ENCODE measurements at regions not wholly inside any gene's neighbourhood (a gene's known extent, or its start where the extent isn't known, plus 50 kb on each side); places are given as distances from the start of the nearest gene placed in this dataset.

DNA sequence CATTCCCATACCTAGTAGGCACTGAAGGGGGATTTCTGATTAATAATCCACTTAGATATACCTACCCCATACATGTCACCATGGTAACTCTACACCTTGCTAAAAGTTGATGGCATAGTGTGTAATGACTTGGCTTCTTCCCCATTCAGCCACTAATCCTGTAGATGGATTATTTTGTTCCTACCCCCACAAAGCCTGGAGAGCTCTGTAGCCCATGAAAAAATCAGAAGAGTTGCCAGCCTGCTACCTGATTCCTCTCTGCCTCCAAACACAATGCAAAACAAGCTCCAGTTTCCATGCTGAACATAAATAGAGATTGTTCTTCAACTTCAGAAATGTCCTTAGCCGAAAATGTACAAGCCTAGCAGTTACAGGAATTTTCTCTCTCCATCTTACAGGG is 98.9 kb upstream of the PFN2 start:
- TF ChIP-seq EZH2 (IDR thresholded peaks at IDR 0.05; ENCODE audit: insufficient read depth, poor library complexity, severe bottlenecking) (no peak), EZH2phosphoT487 (IDR thresholded peaks at IDR 0.05; ENCODE audit: insufficient read depth, low read depth) (no peak)
- in situ Hi-C loops (cut with MboI): no loop called here
- Histone ChIP-seq H3K4me1 (ENCODE audit: insufficient read depth) (peaks cover 10% of the 10 kb centered on the region), H3K9me2 (ENCODE audit: insufficient read depth) (no peaks in the 10 kb centered on the region), H3K4me2 (ENCODE audit: unreplicated experiment) (no peak overlapping the region), H3K79me2 (ENCODE audit: insufficient read depth) (no peaks in the 10 kb centered on the region), H4K20me1 (ENCODE audit: insufficient read depth) (no peaks in the 10 kb centered on the region), H3K27ac (no peak overlapping the region), H3K9me3 (ENCODE audit: low read depth) (no peaks in the 10 kb centered on the region), H3K36me3 (ENCODE audit: low read depth) (no peaks in the 10 kb centered on the region), H2AFZ (no peak overlapping the region), H3K9ac (no peak overlapping the region), H3K4me3 (no peak overlapping the region), H3F3A (ENCODE audit: insufficient read depth) (no peaks in the 10 kb centered on the region), H3K27me3 (replicated peaks; ENCODE audit: insufficient read depth) (no peaks in the 10 kb centered on the region)
- 93 to 96% methylated on average over 1 of the region's 1 CpG for WGBS, 2 experiments (ENCODE audit: low coverage in 1 of 2, low lambda C conversion rate in 2 of 2, missing lambda C conversion rate in 2 of 2)
- no peak for DNase-seq

DNA sequence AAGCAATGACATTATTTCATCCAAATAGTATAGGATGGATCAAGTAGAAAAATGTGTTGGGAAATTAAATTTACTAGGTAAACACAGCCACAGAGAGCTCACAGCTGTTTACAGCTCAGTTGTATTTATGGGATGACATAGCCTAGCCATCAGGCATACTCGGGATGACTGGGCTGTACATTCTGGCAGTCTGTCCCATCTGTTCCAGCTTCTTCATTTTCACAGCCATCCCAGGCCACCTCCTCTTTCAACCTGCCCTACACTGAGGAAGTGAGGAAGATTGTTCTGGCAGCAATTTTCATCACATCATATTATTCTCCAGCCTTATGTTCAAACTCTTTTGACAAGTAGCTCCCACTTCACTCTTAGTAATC is 98.4 kb upstream of the PFN2 start:
- TF ChIP-seq EZH2 (IDR thresholded peaks at IDR 0.05; ENCODE audit: insufficient read depth, poor library complexity, severe bottlenecking) (no peak), EZH2phosphoT487 (IDR thresholded peaks at IDR 0.05; ENCODE audit: insufficient read depth, low read depth) (no peak)
- Histone ChIP-seq H3K27me3 (replicated peaks; ENCODE audit: insufficient read depth) (no peaks in the 10 kb centered on the region), H3K4me1 (ENCODE audit: insufficient read depth) (peaks cover 10% of the 10 kb centered on the region), H3K4me2 (ENCODE audit: unreplicated experiment) (no peak overlapping the region), H3K9me3 (ENCODE audit: low read depth) (no peaks in the 10 kb centered on the region), H3K36me3 (ENCODE audit: low read depth) (no peaks in the 10 kb centered on the region), H3K4me3 (no peak overlapping the region), H3K9ac (no peak overlapping the region), H3K27ac (no peak overlapping the region), H3F3A (ENCODE audit: insufficient read depth) (no peaks in the 10 kb centered on the region), H3K79me2 (ENCODE audit: insufficient read depth) (no peaks in the 10 kb centered on the region), H4K20me1 (ENCODE audit: insufficient read depth) (no peaks in the 10 kb centered on the region), H3K9me2 (ENCODE audit: insufficient read depth) (no peaks in the 10 kb centered on the region), H2AFZ (no peak overlapping the region)
- in situ Hi-C loops (cut with MboI): no loop called here
- no peak for DNase-seq
- 50 to 71% methylated on average over 1 of the region's 1 CpG for WGBS, 2 experiments (ENCODE audit: low coverage in 1 of 2, low lambda C conversion rate in 2 of 2, missing lambda C conversion rate in 2 of 2)

DNA sequence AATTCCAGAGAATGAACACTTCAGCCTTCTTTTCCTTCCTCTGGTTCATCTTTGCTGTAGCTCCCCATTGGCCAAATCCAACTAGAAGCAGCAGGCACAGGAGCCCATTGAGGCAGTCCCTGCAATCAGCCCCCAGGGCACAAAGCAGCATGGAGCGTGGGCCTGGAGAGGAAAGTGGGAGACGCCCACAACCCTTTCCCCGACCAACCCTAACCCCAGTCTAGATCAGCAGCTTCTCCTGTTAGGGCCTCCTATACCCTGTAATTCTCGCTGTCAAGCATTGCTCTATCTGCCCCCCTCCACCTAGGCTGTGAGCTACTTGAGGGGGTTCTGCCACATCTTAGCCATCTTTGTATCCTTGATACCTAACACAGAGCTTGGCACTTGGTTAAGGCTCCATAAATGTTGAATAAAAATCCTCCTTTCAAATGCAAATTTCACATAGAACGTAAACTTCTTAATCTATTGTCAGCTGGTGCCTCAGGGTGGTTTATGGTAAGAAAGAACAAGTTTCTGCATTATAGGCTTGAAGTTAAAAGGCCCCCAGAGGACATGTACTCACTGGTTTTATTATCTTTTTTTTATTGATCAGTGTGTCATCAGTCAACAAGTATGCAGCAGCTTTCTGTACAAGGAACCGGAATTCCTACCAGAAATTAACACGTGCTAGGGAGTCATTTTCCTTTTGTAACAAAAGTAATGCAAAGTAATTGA is 97.9 kb upstream of the PFN2 start:
- 80 to 82% methylated on average over 7 of the region's 7 CpGs for WGBS, 2 experiments (ENCODE audit: low coverage in 1 of 2, low lambda C conversion rate in 2 of 2, missing lambda C conversion rate in 2 of 2)
- Histone ChIP-seq H3K27ac (no peak overlapping the region), H3K9ac (no peak overlapping the region), H3F3A (ENCODE audit: insufficient read depth) (no peaks in the 10 kb centered on the region), H3K79me2 (ENCODE audit: insufficient read depth) (no peaks in the 10 kb centered on the region), H3K9me3 (ENCODE audit: low read depth) (no peaks in the 10 kb centered on the region), H2AFZ (no peak overlapping the region), H4K20me1 (ENCODE audit: insufficient read depth) (no peaks in the 10 kb centered on the region), H3K4me1 (ENCODE audit: insufficient read depth) (peaks cover 8% of the 10 kb centered on the region), H3K27me3 (replicated peaks; ENCODE audit: insufficient read depth) (no peaks in the 10 kb centered on the region), H3K9me2 (ENCODE audit: insufficient read depth) (no peaks in the 10 kb centered on the region), H3K4me2 (ENCODE audit: unreplicated experiment) (no peak overlapping the region), H3K36me3 (ENCODE audit: low read depth) (no peaks in the 10 kb centered on the region), H3K4me3 (no peak overlapping the region)
- in situ Hi-C loops (cut with MboI): no loop called here
- DNase-seq: no peak
- TF ChIP-seq EZH2phosphoT487 (IDR thresholded peaks at IDR 0.05; ENCODE audit: insufficient read depth, low read depth) (no peak), EZH2 (IDR thresholded peaks at IDR 0.05; ENCODE audit: insufficient read depth, poor library complexity, severe bottlenecking) (no peak)

DNA sequence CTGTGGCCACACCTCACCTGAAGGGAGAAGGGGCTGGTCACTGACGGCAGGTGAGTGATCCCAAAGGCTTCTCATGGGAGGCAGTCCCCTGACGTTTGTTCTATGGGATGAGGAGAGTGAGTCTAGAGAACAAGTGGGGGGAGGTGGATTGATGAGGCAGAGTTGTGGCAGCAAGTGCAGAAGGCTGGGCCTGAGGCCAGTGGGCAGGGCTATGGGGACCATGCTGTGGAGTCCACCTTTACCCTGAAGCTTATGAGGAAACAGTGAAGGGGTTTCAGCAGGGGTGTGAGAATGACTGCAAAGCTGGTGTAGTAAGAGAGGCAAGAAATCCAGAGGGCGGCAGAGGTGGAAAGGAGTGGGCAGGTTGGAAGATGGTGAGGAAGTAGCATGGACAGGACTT is 96.9 kb upstream of the PFN2 start:
- Histone ChIP-seq H3K4me3 (no peak overlapping the region), H3K36me3 (ENCODE audit: low read depth) (no peaks in the 10 kb centered on the region), H3K9me3 (ENCODE audit: low read depth) (no peaks in the 10 kb centered on the region), H3K4me2 (ENCODE audit: unreplicated experiment) (no peak overlapping the region), H3F3A (ENCODE audit: insufficient read depth) (peaks cover 6% of the 10 kb centered on the region), H3K27me3 (replicated peaks; ENCODE audit: insufficient read depth) (no peaks in the 10 kb centered on the region), H3K9ac (no peak overlapping the region), H4K20me1 (ENCODE audit: insufficient read depth) (no peaks in the 10 kb centered on the region), H3K27ac (no peak overlapping the region), H2AFZ (no peak overlapping the region), H3K9me2 (ENCODE audit: insufficient read depth) (no peaks in the 10 kb centered on the region), H3K4me1 (ENCODE audit: insufficient read depth) (0 out of 2 replicates have a peak, but pooled peaks cover 3% of the 10 kb centered on the region), H3K79me2 (ENCODE audit: insufficient read depth) (no peaks in the 10 kb centered on the region)
- in situ Hi-C loops (cut with MboI): no loop called here
- TF ChIP-seq EZH2phosphoT487 (IDR thresholded peaks at IDR 0.05; ENCODE audit: insufficient read depth, low read depth): no peak
- TF ChIP-seq EZH2 (IDR thresholded peaks at IDR 0.05; ENCODE audit: insufficient read depth, poor library complexity, severe bottlenecking): no peak
- WGBS, 2 experiments (ENCODE audit: low coverage in 1 of 2, low lambda C conversion rate in 2 of 2, missing lambda C conversion rate in 2 of 2): 64 to 68% methylated on average over 3 of the region's 3 CpGs
- DNase-seq: no peak
